DND-41 (cell line): ENCODE measurements at regions not wholly inside any gene's neighbourhood (a gene's known extent, or its start where the extent isn't known, plus 50 kb on each side); places are given as distances from the start of the nearest gene placed in this dataset.

ENCODE experiments used
- ATAC-seq: fragments of 200-7000 bp; cut with Tn5 transposase; 3 replicates; pipeline ENCODE4 v1.9.1; 2021; ENCODE audit warnings: low read depth; ENCODE audit not compliant: insufficient read depth
- DNase-seq: peaks from one replicate; pipeline ENCODE4 v3.0.0-alpha.2; 2020
- H2AFZ ChIP-seq: 2 replicates; pipeline ENCODE4 v1.6.0; 2012; ENCODE audit warnings: low read depth, low read length
- H3K27ac ChIP-seq: 2 replicates; pipeline ENCODE4 v1.5.1; 2012; ENCODE audit warnings: low read length, inconsistent platforms
- H3K27me3 ChIP-seq: fragments of 200-600 bp; sonication (generic); 2 replicates; pipeline ENCODE4 v1.6.0; 2012; ENCODE audit warnings: low read length, mild to moderate bottlenecking, inconsistent platforms; ENCODE audit not compliant: insufficient read depth, poor library complexity
- H3K36me3 ChIP-seq: 2 replicates; pipeline ENCODE4 v1.5.1; 2012; ENCODE audit warnings: low read length, inconsistent platforms; ENCODE audit not compliant: insufficient read depth
- H3K4me1 ChIP-seq: 2 replicates; pipeline ENCODE4 v1.5.1; 2012; ENCODE audit warnings: mild to moderate bottlenecking, low read length; ENCODE audit not compliant: insufficient read depth
- H3K4me2 ChIP-seq: 2 replicates; pipeline ENCODE4 v1.6.0; 2012; ENCODE audit warnings: mild to moderate bottlenecking, moderate library complexity, low read length, inconsistent platforms; ENCODE audit not compliant: insufficient read depth
- H3K4me3 ChIP-seq, 2 experiments: fragments of 200-600 bp in 1 of 2; shearing (Covaris generic) in 1 of 2; 2 replicates each; pipeline ENCODE4 v1.5.1; 2012 to 2016; ENCODE audit warnings: inconsistent platforms in 2 of 2, low read length in 2 of 2, mild to moderate bottlenecking in 2 of 2, low read depth in 1 of 2, moderate library complexity in 1 of 2
- H3K79me2 ChIP-seq: 2 replicates; pipeline ENCODE4 v1.6.0; 2012; ENCODE audit warnings: low read length, inconsistent platforms; ENCODE audit not compliant: insufficient read depth
- H3K9ac ChIP-seq: 2 replicates; pipeline ENCODE4 v1.6.0; 2012; ENCODE audit warnings: low read depth, mild to moderate bottlenecking, inconsistent platforms, low read length, moderate library complexity
- H3K9me3 ChIP-seq: 2 replicates; pipeline ENCODE4 v1.5.1; 2012; ENCODE audit warnings: low read length, moderate library complexity, mild to moderate bottlenecking, inconsistent platforms; ENCODE audit not compliant: insufficient read depth, severe bottlenecking
- H4K20me1 ChIP-seq: 2 replicates; pipeline ENCODE4 v1.6.0; 2012; ENCODE audit warnings: low read length; ENCODE audit not compliant: insufficient read depth
- EZH2 ChIP-seq: IDR thresholded peaks from 3 replicates; pipeline ENCODE4 v1.6.1; 2012; ENCODE audit warnings: borderline replicate concordance, low read depth, mild to moderate bottlenecking, moderate library complexity, low read length, inconsistent platforms; ENCODE audit not compliant: severe bottlenecking
- TF ChIP-seq, protein P1 (sequence below): IDR thresholded peaks from 2 replicates; pipeline ENCODE4 v1.5.1; 2012; ENCODE audit warnings: borderline replicate concordance, low read length, moderate library complexity, mild to moderate bottlenecking; ENCODE audit not compliant: poor library complexity, severe bottlenecking; ENCODE audit errors: extremely low read depth

DNA sequence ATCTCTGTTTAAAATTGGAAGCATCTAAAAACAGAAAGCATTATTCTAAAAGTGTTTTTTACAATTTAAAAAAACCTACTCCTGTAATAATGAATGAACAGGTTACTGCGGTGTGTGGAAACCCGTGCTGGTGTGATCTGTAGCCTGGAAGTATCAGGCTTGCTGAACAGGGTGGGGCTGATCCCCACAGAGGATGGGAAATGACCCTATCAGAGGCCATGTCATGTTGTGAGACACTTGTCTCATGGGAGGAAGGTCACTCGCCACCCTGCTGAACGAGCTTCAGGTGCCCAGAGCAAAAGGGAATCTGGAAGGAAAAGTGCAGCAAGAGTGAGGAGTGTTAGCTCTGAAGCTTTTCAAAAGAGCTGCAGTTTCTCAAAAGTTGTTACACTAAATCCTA lies 320.7 kb downstream of the RRAGC start:
- no peak for ATAC-seq

DNA sequence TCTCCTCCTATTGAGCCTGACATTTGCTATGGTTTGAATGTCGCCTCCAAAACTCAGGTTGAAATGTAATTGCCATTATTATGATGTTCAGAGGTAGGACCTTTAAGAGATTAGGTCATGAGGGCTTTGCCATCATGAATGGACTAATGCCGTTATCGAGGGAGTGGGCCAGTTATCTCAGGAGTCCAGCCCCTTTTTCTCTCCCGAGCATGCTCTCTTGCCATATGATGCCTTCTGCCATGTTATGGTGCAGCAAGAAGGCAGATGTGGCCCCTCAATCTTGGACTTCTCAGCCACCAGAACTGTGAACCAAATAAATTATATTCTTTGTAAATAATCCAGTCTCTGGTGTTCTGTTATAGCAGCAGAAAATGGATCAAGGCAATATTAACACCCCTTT lies 323.5 kb downstream of the RRAGC start:
- H3K79me2 ChIP-seq = no peaks in the 10 kb centered on the region
- H3K27me3 ChIP-seq = peaks cover 36% of the 10 kb centered on the region
- H3K9me3 ChIP-seq = no peaks in the 10 kb centered on the region
- no peaks in the 10 kb centered on the region for H3K36me3 ChIP-seq
- no peak overlapping the region for H3K9ac ChIP-seq
- DNase-seq (no peak), ATAC-seq (no peak)
- H3K27ac ChIP-seq = no peak overlapping the region
- no peak overlapping the region for H3K4me3 ChIP-seq
- H3K4me2 ChIP-seq = no peak overlapping the region
- no peak for TF ChIP-seq EZH2
- TF ChIP-seq, protein P1, sequence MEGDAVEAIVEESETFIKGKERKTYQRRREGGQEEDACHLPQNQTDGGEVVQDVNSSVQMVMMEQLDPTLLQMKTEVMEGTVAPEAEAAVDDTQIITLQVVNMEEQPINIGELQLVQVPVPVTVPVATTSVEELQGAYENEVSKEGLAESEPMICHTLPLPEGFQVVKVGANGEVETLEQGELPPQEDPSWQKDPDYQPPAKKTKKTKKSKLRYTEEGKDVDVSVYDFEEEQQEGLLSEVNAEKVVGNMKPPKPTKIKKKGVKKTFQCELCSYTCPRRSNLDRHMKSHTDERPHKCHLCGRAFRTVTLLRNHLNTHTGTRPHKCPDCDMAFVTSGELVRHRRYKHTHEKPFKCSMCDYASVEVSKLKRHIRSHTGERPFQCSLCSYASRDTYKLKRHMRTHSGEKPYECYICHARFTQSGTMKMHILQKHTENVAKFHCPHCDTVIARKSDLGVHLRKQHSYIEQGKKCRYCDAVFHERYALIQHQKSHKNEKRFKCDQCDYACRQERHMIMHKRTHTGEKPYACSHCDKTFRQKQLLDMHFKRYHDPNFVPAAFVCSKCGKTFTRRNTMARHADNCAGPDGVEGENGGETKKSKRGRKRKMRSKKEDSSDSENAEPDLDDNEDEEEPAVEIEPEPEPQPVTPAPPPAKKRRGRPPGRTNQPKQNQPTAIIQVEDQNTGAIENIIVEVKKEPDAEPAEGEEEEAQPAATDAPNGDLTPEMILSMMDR = no peak
- H4K20me1 ChIP-seq = no peaks in the 10 kb centered on the region; the same call in 1 of the 2 replicates
- no peak overlapping the region for H2AFZ ChIP-seq
- no peaks in the 10 kb centered on the region for H3K4me1 ChIP-seq

More for the DNA sequence above, 320.7 kb downstream of the RRAGC start:
- no peaks in the 10 kb centered on the region for H3K9me3 ChIP-seq
- H3K27ac ChIP-seq = no peak overlapping the region
- no peak overlapping the region for H3K9ac ChIP-seq
- H3K4me3 ChIP-seq = no peak overlapping the region
- H3K4me1 ChIP-seq = no peaks in the 10 kb centered on the region
- no peak overlapping the region for H2AFZ ChIP-seq
- no peak overlapping the region for H3K4me2 ChIP-seq
- no peak for TF ChIP-seq EZH2
- TF ChIP-seq, protein P1 = no peak
- peaks cover 48% of the 10 kb centered on the region for H3K27me3 ChIP-seq
- H3K36me3 ChIP-seq = no peaks in the 10 kb centered on the region
- DNase-seq = no peak
- H4K20me1 ChIP-seq = no peaks in the 10 kb centered on the region; the same call in 1 of the 2 replicates
- H3K79me2 ChIP-seq = no peaks in the 10 kb centered on the region

DNA sequence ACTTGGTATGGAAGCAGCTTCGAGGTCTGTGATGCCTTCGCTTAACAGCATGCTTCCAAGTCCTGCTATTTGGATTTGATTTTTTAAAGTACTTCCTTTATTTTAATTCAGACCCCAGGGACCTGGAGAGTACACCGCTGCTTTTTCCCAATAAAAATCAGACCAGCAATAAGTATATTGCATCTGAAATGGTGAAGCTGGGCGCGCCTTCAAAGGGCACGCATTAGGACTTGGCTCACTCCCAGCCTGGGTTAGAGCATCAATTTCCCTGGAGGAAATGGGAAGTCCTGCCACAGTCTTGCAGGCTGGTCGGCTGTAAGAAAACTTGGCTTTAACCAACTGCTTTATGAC lies 325.1 kb downstream of the RRAGC start:
- Histone ChIP-seq H3K79me2 (no peaks in the 10 kb centered on the region), H4K20me1 (peaks cover 8% of the 10 kb centered on the region), H3K27me3 (peaks cover 29% of the 10 kb centered on the region), H3K27ac (no peak overlapping the region), H3K4me1 (no peaks in the 10 kb centered on the region), H3K36me3 (no peaks in the 10 kb centered on the region), H3K9ac (no peak overlapping the region), H3K4me3 (no peak overlapping the region), H3K9me3 (no peaks in the 10 kb centered on the region), H2AFZ (no peak overlapping the region), H3K4me2 (no peak overlapping the region)
- ATAC-seq = no peak
- DNase-seq = no peak
- TF ChIP-seq EZH2 = no peak
- TF ChIP-seq, protein P1 = no peak
